Testis (tissue), 2 donors: ENCODE measurements at regions not wholly inside any gene's neighbourhood (a gene's known extent, or its start where the extent isn't known, plus 50 kb on each side); places are given as distances from the start of the nearest gene placed in this dataset.

ENCODE experiments used
- DNase-seq: peaks from one replicate; pipeline ENCODE4 v3.0.0-alpha.2; 2019
- H3K27ac ChIP-seq, 2 donors: fragments of 200-600 bp; sonication (generic); one replicate each; pipeline ENCODE4 v1.5.1; 2019
- H3K27me3 ChIP-seq: fragments of 200-600 bp; sonication (generic); one replicate; pipeline ENCODE4 v1.5.1; 2019
- H3K36me3 ChIP-seq: fragments of 200-600 bp; sonication (generic); one replicate; pipeline ENCODE4 v1.5.1; 2017; ENCODE audit warnings: low read depth; ENCODE audit errors: missing control alignments
- H3K4me1 ChIP-seq: fragments of 200-600 bp; sonication (generic); one replicate; pipeline ENCODE4 v1.5.1; 2019
- H3K4me3 ChIP-seq, 2 donors: fragments of 200-600 bp; sonication (generic); one replicate each; pipeline ENCODE4 v1.5.1; 2017 to 2019
- H3K9me3 ChIP-seq: fragments of 200-600 bp; sonication (generic); one replicate; pipeline ENCODE4 v1.5.1; 2017
- POLR2A ChIP-seq: fragments of 450-650 bp; IDR thresholded peaks from one replicate; pipeline ENCODE4 v1.6.1; 2017; ENCODE audit warnings: antibody characterized with exemption, mild to moderate bottlenecking, moderate library complexity
- WGBS, 2 donors: methylation state at CpG; one replicate each; pipeline ENCODE4 v1.1.5; 2018; 5-methylcytosine and 5-hydroxymethylcytosine counted together
- intact Hi-C: fragments of 100-400 bp; cut with DNase I; formaldehyde crosslinking; loops from one replicate; pipeline ENCODE4 v1.15.1; 2023; ENCODE audit warnings: low total_unique reads
- TF ChIP-seq, protein P1 (sequence below), 3 experiments: fragments of 450-650 bp in 2 of 3; fragments of 200-600 bp in 1 of 3; sonication (generic) in 1 of 3; IDR thresholded peaks; one replicate each; pipeline ENCODE4 v1.5.1; 2016 to 2019; ENCODE audit warnings: antibody characterized with exemption in 3 of 3, mild to moderate bottlenecking in 2 of 3, moderate library complexity in 1 of 3

DNA sequence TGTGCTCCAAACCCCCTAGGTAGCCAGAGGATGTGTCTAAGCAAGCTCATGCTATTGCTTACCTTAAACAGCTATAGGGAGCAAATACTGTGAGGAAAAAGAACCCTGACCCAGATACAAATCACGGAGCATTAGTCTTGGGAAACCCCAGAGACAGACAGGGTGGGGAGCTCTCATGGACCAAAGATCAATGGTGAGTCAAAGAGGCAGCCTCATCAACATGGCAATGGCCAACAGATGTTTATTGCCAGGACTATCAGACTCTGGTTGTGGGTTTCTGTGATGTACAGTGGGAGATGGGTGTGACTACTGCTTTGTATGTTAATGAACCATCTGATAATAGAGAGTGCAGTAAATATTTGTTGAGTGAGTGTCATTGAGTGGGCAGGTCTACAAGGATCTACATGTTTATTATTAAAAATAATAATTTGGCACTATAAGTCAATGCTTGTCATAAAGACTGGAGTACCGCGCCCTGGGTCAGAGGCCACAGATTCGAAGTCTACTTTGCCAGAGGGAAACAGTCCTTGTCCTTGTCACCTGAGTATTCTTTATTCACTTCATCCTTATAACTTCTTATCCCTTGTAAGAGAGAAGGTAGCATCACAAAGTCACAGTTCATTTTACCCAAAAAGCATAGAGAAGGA lies 56.5 kb upstream of the RAI14 start:
- Histone ChIP-seq H3K27ac (no peak overlapping the region), H3K27me3 (no peaks in the 10 kb centered on the region)
- intact Hi-C loops, result no loop called here

DNA sequence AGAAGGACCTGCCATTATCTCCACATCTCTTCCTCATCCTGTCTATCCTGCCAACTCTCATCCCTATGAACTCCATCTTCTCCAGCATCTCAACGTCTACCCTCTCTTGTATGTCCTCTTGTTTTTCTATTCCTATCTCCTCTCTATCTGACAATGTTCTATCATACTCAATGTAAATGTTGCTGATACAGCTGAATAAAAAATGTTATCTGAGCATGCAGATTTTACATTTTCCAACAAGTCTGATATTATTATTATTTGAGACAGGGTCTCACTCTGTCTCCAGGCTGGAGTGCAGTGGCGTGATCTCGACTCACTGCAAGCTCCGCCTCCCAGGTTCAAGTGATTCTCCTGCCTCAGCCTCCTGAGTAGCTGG lies 56.0 kb upstream of the RAI14 start:
- Histone ChIP-seq H3K4me1 (peaks cover 16% of the 10 kb centered on the region), H3K9me3 (no peaks in the 10 kb centered on the region), H3K4me3 (no peak overlapping the region), H3K36me3 (no peaks in the 10 kb centered on the region), H3K27me3 (no peaks in the 10 kb centered on the region), H3K27ac (no peak overlapping the region)
- intact Hi-C loops, result no loop called here
- 86 to 89% methylated on average over 4 of the region's 4 CpGs for WGBS, 2 donors
- TF ChIP-seq POLR2A, result no peak
- TF ChIP-seq, protein P1, sequence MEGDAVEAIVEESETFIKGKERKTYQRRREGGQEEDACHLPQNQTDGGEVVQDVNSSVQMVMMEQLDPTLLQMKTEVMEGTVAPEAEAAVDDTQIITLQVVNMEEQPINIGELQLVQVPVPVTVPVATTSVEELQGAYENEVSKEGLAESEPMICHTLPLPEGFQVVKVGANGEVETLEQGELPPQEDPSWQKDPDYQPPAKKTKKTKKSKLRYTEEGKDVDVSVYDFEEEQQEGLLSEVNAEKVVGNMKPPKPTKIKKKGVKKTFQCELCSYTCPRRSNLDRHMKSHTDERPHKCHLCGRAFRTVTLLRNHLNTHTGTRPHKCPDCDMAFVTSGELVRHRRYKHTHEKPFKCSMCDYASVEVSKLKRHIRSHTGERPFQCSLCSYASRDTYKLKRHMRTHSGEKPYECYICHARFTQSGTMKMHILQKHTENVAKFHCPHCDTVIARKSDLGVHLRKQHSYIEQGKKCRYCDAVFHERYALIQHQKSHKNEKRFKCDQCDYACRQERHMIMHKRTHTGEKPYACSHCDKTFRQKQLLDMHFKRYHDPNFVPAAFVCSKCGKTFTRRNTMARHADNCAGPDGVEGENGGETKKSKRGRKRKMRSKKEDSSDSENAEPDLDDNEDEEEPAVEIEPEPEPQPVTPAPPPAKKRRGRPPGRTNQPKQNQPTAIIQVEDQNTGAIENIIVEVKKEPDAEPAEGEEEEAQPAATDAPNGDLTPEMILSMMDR (IDR thresholded peaks at IDR 0.05), result no peak
- no peak for DNase-seq

More for the DNA sequence above, 56.5 kb upstream of the RAI14 start:
- Histone ChIP-seq H3K36me3 (no peaks in the 10 kb centered on the region), H3K9me3 (no peaks in the 10 kb centered on the region), H3K4me3 (no peak overlapping the region), H3K4me1 (peaks cover 16% of the 10 kb centered on the region)
- TF ChIP-seq, protein P1 (IDR thresholded peaks at IDR 0.05), result no peak
- no peak for TF ChIP-seq POLR2A
- no peak for DNase-seq
- WGBS, 2 donors, result 89 to 93% methylated on average over 4 of the region's 4 CpGs

DNA sequence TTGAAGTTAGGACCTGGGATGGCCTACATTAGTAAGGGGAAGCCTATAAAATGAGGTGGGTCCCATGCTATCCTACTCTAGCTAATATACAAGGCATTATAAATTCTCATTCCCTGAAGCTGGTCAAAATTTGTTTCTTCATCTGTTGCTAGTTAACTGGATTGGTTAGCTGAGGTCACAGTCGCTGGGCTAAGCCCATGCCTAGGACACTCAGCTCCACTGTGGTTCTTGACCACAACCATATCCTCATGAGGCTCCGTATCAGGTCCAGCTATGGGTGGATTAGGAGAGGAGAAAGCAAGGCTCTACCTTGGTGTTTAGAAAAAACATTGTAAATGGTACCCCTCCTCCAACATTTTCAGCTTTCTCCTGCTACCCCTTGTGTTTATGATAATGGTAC lies 52.8 kb upstream of the RAI14 start:
- intact Hi-C loops, result no loop called here
- WGBS, 2 donors, result 95 to 97% methylated on average over 2 of the region's 2 CpGs

DNA sequence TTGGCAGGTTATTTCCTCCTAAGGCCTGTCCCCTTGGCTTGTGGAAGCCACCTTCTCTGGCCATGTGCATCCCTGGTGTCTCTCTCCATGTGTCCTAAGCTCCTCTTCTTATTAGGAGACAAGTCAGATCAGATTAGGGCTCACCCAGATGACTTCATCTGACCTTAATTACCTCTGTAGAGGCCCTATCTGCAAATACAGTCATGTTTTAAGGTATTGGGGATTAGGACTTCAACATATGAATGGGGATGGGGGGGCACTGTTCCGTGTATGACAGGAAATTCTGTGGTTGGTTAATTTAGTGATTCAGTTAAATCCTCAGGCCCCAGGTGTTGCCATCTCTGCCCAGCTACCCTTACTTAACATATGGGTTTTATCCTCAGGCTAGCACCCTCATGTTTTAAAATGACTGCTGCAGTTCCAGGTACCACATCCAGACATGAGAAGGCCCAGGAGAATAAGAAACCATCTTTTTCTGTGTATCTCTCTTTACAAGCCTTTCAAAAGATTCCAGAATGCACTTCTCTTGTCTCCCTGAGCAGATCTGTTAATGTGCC lies 51.9 kb upstream of the RAI14 start:
- no peak for DNase-seq
- Histone ChIP-seq H3K9me3 (no peaks in the 10 kb centered on the region), H3K27me3 (no peaks in the 10 kb centered on the region), H3K36me3 (no peaks in the 10 kb centered on the region), H3K4me3 (no peak overlapping the region), H3K4me1 (no peaks in the 10 kb centered on the region), H3K27ac (no peak overlapping the region)
- intact Hi-C loops, result no loop called here
- TF ChIP-seq, protein P1 (IDR thresholded peaks at IDR 0.05), result no peak
- TF ChIP-seq POLR2A, result no peak
- 80 to 89% methylated on average over 1 of the region's 1 CpG for WGBS, 2 donors

More for the DNA sequence above, 52.8 kb upstream of the RAI14 start:
- Histone ChIP-seq H3K27me3 (no peaks in the 10 kb centered on the region), H3K4me3 (no peak overlapping the region), H3K36me3 (no peaks in the 10 kb centered on the region), H3K4me1 (peaks cover 1% of the 10 kb centered on the region), H3K27ac (no peak overlapping the region), H3K9me3 (no peaks in the 10 kb centered on the region)
- TF ChIP-seq POLR2A, result no peak
- TF ChIP-seq, protein P1 (IDR thresholded peaks at IDR 0.05), result no peak
- no peak for DNase-seq

DNA sequence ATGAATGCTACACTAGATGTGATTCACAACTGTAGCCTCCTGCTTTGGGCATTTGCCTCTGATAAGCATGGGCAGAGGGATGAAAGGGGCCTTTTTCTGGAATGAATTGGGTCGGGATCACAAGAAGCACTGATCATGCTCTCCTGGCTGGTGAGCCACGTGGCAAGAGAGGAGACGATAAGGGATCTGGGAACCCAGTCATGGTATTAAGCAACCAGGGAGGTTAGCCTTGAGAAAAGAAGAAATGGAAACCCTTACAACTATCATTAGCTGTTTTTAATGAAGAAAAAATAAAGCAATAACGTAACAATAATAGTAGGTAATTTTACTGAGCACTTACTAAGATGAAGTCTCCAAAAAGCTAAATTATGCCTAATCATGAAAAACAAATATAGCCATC lies 50.0 kb upstream of the RAI14 start:
- H3K36me3 ChIP-seq, result no peaks in the 10 kb centered on the region
- 76 to 77% methylated on average over 4 of the region's 4 CpGs for WGBS, 2 donors
- no peaks in the 10 kb centered on the region for H3K27me3 ChIP-seq
- TF ChIP-seq POLR2A, result no peak
- TF ChIP-seq, protein P1 (IDR thresholded peaks at IDR 0.05), result no peak
- no peak overlapping the region for H3K27ac ChIP-seq
- H3K9me3 ChIP-seq, result no peaks in the 10 kb centered on the region
- DNase-seq, result no peak
- H3K4me1 ChIP-seq, result no peaks in the 10 kb centered on the region
- intact Hi-C loops, result no loop called here
- no peak overlapping the region for H3K4me3 ChIP-seq
